ENCODE measurements at regions not wholly inside any gene's neighbourhood (a gene's known extent, or its start where the extent isn't known, plus 50 kb on each side); places are given as distances from the start of the nearest gene placed in this dataset.

- CTCF ChIA-PET = interaction anchor here (1.5 to 3.7 kb wide), 2 partner anchors 37 to 46 kb away, joined by 4 to 14 read pairs; no protein-coding TSS in a partner anchor
- DNase-seq (ENCODE audit: low spot score) = no peak
- Mint-ChIP-seq H3K27ac (no peak overlapping the region), H3K36me3 (no peaks in the 10 kb centered on the region), H3K4me1 (peaks cover 3% of the 10 kb centered on the region; the same call in 1 of the 2 replicates), H3K4me3 (no peak overlapping the region), H3K27me3 (ENCODE audit: low read depth) (no peaks in the 10 kb centered on the region; the same call in 1 of the 2 replicates), H3K9me3 (peaks cover 6% of the 10 kb centered on the region; the same call in 1 of the 2 replicates)
- no peak for TF ChIP-seq SMAD4 (CRISPR knock-in tag; IDR thresholded peaks at IDR 0.05)
- no peak for TF ChIP-seq ATF6 (CRISPR knock-in tag; IDR thresholded peaks at IDR 0.05)
- no peak for TF ChIP-seq NR2C2 (CRISPR knock-in tag; IDR thresholded peaks at IDR 0.05)
- TF ChIP-seq FOXP1 (CRISPR knock-in tag; IDR thresholded peaks at IDR 0.05; ENCODE audit: borderline replicate concordance) = no peak
- no peak for TF ChIP-seq TP53 (CRISPR knock-in tag; IDR thresholded peaks at IDR 0.05)
- no peak for TF ChIP-seq SOX15 (CRISPR knock-in tag; IDR thresholded peaks at IDR 0.05)
- TF ChIP-seq HMGXB4 (CRISPR knock-in tag; IDR thresholded peaks at IDR 0.05) = no peak
- POLR2A ChIA-PET = interaction anchor here (0.7 kb wide), 1 partner anchor 390 kb away, joined by 3 read pairs; no protein-coding TSS in a partner anchor
- ATAC-seq = no peak
Measured at GRCh38 chr17:79355165-79355564, 255.7 kb downstream of the RBFOX3 start.

- DNase-seq (ENCODE audit: low spot score) (no peak), ATAC-seq (no peak)
- Mint-ChIP-seq H3K4me1 (peaks cover 1% of the 10 kb centered on the region; the same call in 1 of the 2 replicates), H3K4me3 (no peak overlapping the region), H3K27ac (no peak overlapping the region), H3K27me3 (ENCODE audit: low read depth) (no peaks in the 10 kb centered on the region; the same call in 1 of the 2 replicates), H3K36me3 (no peaks in the 10 kb centered on the region), H3K9me3 (peaks cover 6% of the 10 kb centered on the region; the same call in 1 of the 2 replicates)
- TF ChIP-seq OVOL2 (CRISPR knock-in tag; IDR thresholded peaks at IDR 0.05; ENCODE audit: borderline replicate concordance) = no peak
- TF ChIP-seq PREB (CRISPR knock-in tag; IDR thresholded peaks at IDR 0.05; ENCODE audit: borderline replicate concordance) = no peak
- no peak for TF ChIP-seq ZMAT4 (CRISPR knock-in tag; IDR thresholded peaks at IDR 0.05)
- no peak for TF ChIP-seq ATF6 (CRISPR knock-in tag; IDR thresholded peaks at IDR 0.05)
- no peak for TF ChIP-seq MYBL2 (CRISPR knock-in tag; IDR thresholded peaks at IDR 0.05)
- TF ChIP-seq IRF1 (CRISPR knock-in tag; IDR thresholded peaks at IDR 0.05) = no peak
- TF ChIP-seq ZNF219 (CRISPR knock-in tag; IDR thresholded peaks at IDR 0.05; ENCODE audit: borderline replicate concordance) = no peak
- TF ChIP-seq ZNF232 (CRISPR knock-in tag; IDR thresholded peaks at IDR 0.05) = no peak
- TF ChIP-seq ZNF263 (CRISPR knock-in tag; IDR thresholded peaks at IDR 0.05; ENCODE audit: low read depth) = no peak
- POLR2A ChIA-PET = no interaction called here
- CTCF ChIA-PET = interaction anchor here (0.7 to 1.5 kb wide), 2 partner anchors 29 to 47 kb away, joined by 3 to 4 read pairs; no protein-coding TSS in a partner anchor
Measured at GRCh38 chr17:79354173-79354820, 256.6 kb downstream of the RBFOX3 start.

Data from WTC11 (cell line).